ENCODE measurements at regions not wholly inside any gene's neighbourhood (a gene's known extent, or its start where the extent isn't known, plus 50 kb on each side); places are given as distances from the start of the nearest gene placed in this dataset.

DNA sequence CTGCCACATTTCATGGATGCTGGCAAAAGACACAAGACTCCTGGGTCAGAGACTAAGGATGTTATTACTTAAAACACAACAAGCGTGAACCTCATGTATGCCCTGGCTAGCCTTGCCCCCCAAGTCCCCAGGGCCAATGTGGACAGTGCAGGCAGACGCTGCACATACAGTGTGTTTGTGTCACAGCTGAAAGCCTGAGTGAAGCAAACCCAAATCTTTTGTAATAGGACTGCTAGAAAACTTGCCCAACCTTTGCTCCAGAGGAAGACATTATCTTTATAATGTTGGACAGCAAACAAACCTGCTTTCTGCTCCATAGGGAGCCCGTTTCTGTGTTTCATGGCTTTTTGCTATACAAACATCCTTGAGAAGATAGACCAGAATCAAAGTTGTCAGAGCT, 282.0 kb upstream of the RORA start:
- H3K27ac ChIP-seq: no peak overlapping the region
- ATAC-seq (no peak), DNase-seq (no peak)
- WGBS, 4 donors: 65 to 76% (median 69%) methylated on average over 3 of the region's 3 CpGs
- H3K9me3 ChIP-seq: no peaks in the 10 kb centered on the region
- no peak for TF ChIP-seq POLR2A (IDR thresholded peaks at IDR 0.05)
- TF ChIP-seq, protein P1, sequence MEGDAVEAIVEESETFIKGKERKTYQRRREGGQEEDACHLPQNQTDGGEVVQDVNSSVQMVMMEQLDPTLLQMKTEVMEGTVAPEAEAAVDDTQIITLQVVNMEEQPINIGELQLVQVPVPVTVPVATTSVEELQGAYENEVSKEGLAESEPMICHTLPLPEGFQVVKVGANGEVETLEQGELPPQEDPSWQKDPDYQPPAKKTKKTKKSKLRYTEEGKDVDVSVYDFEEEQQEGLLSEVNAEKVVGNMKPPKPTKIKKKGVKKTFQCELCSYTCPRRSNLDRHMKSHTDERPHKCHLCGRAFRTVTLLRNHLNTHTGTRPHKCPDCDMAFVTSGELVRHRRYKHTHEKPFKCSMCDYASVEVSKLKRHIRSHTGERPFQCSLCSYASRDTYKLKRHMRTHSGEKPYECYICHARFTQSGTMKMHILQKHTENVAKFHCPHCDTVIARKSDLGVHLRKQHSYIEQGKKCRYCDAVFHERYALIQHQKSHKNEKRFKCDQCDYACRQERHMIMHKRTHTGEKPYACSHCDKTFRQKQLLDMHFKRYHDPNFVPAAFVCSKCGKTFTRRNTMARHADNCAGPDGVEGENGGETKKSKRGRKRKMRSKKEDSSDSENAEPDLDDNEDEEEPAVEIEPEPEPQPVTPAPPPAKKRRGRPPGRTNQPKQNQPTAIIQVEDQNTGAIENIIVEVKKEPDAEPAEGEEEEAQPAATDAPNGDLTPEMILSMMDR (IDR thresholded peaks at IDR 0.05): no peak
- H3K36me3 ChIP-seq: no peaks in the 10 kb centered on the region
- H3K4me3 ChIP-seq: no peak overlapping the region
- H3K27me3 ChIP-seq: peaks cover 0 to 6% (median 0%) of the 10 kb centered on the region in 9 donors
- intact Hi-C loops (cut with DNase I): no loop called here
- no peaks in the 10 kb centered on the region for H3K4me1 ChIP-seq

DNA sequence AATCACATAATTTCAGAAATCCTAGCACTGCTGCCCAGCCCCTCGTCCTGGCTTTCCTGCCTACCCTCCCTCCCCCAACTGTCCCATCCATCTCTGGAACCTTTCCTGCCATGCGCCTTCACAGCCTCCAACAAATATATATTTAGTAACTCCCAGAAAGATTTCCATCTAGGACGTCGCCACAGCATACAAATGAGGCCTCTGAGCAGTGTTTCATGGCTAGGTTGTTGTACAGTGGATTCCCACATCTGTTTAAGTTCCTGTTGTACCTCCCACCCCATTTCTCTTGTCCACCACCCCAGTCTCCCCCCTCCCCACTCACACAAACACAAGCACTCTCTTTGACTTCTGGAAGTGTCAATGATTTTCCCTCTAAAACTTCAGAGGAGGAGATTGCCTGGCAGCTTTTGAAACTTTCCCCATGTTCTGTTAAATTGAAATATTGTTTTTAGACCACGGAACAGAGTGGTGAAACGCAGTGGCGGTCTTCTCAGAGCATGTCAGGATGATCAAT, 280.3 kb upstream of the RORA start:
- no peaks in the 10 kb centered on the region for H3K4me1 ChIP-seq
- ATAC-seq: no peak
- intact Hi-C loops (cut with DNase I): no loop called here

DNA sequence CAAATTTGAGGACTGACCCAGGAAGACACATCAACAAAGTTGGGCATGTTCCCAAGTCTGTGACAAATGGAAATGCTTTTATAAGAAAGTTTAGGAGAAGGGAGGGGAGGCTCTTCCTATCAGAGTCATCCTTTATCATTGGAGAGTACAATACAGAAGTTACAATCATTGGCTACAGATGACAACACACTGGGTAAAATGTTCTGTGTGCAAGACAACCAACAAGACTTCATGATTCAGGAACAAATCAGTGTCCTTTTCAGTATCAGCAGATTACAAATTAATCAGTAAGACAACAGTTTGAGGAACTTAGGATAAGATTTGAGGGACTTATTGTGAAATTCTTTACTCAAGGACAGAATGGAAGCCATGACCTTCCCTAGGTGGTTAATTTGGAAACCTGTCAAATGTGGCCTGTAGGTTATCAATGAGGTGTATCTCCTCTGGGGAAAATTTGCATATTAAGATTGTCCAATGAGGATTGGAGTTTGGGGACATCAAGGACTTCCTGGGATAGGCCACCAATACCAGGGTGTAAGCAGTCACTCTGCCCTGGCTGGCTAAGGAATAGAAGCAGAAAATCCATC, 274.4 kb upstream of the RORA start:
- no peaks in the 10 kb centered on the region for H3K9me3 ChIP-seq
- H3K4me3 ChIP-seq: no peak overlapping the region
- peaks cover 0 to 14% (median 0%) of the 10 kb centered on the region in 9 donors for H3K27me3 ChIP-seq
- no peak overlapping the region for H3K27ac ChIP-seq
- no peak for ATAC-seq
- no peaks in the 10 kb centered on the region for H3K36me3 ChIP-seq
- no peak for DNase-seq
- intact Hi-C loops (cut with DNase I): no loop called here
- TF ChIP-seq, protein P1 (IDR thresholded peaks at IDR 0.05): no peak
- TF ChIP-seq POLR2A (IDR thresholded peaks at IDR 0.05): no peak
- no peaks in the 10 kb centered on the region for H3K4me1 ChIP-seq

More for the DNA sequence above, 280.3 kb upstream of the RORA start:
- TF ChIP-seq, protein P1 (IDR thresholded peaks at IDR 0.05): no peak
- no peak for TF ChIP-seq POLR2A (IDR thresholded peaks at IDR 0.05)
- Histone ChIP-seq H3K27ac (no peak overlapping the region), H3K27me3 (peaks cover 0 to 4% (median 0%) of the 10 kb centered on the region in 9 donors), H3K4me3 (no peak overlapping the region), H3K9me3 (no peaks in the 10 kb centered on the region), H3K36me3 (no peaks in the 10 kb centered on the region)
- WGBS, 4 donors: 55 to 57% (median 56%) methylated on average over 7 of the region's 7 CpGs
- DNase-seq: no peak

DNA sequence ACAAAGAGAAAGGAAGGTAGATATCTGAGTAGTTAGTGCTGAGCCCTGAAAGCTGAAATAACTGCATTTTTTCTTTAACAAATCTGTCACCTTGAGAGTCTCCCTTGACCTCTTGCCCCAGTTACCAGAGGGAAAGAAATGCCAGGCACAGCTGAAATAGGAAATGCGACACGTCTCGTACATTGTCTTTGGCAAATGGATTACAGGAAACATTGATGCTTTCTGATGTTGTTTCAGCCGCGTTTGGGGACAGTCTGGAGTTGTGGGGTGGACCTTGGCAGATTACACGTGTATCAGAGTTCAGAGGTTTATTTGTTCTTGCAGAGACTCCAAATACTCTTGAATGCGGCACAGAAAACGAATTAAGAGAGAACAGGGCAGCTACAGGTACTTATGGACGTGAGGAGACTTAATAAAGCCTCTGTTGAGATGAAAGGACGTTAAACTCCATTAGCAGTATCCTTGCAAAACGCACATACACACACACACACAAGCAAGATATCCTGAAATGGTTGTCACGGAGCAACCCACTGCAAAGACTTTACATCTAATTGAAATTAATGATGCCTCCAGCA, 272.8 kb upstream of the RORA start:
- Histone ChIP-seq H3K36me3 (no peaks in the 10 kb centered on the region), H3K4me3 (no peak overlapping the region), H3K27me3 (peaks cover 0 to 14% (median 0%) of the 10 kb centered on the region in 9 donors), H3K27ac (no peak overlapping the region), H3K4me1 (no peaks in the 10 kb centered on the region), H3K9me3 (no peaks in the 10 kb centered on the region)
- intact Hi-C loops (cut with DNase I): no loop called here
- ATAC-seq (no peak), DNase-seq (no peak)
- TF ChIP-seq, protein P1 (IDR thresholded peaks at IDR 0.05): no peak
- TF ChIP-seq POLR2A (IDR thresholded peaks at IDR 0.05): no peak
- 58 to 62% (median 59%) methylated on average over 12 of the region's 12 CpGs for WGBS, 4 donors
